ENCODE measurements at regions not wholly inside any gene's neighbourhood (a gene's known extent, or its start where the extent isn't known, plus 50 kb on each side); places are given as distances from the start of the nearest gene placed in this dataset.

GRCh38 chr3:187903697-187904096 is 158.4 kb upstream of the BCL6 start:
- H2BK5ac ChIP-seq (ENCODE audit: low read depth, low read length, poor library complexity, severe bottlenecking): no peak overlapping the region
- H2AK5ac ChIP-seq (ENCODE audit: low read depth, low read length): no peak overlapping the region
- no peak overlapping the region for H2BK15ac ChIP-seq (ENCODE audit: low read depth, low read length)
- H4K5ac ChIP-seq (ENCODE audit: low read depth, low read length): no peak overlapping the region
- peaks cover 2% of the 10 kb centered on the region; the same call in 1 of the 2 replicates for H3K9me3 ChIP-seq (ENCODE audit: control insufficient read depth, insufficient read depth, low read length)
- H3K9ac ChIP-seq (ENCODE audit: low read depth, low read length): no peak overlapping the region
- H3K18ac ChIP-seq (ENCODE audit: low read depth, low read length): no peak overlapping the region
- ChIA-PET CTCF (no interaction called here), POLR2A (ENCODE audit: unreplicated experiment) (no interaction called here)
- H2BK20ac ChIP-seq (ENCODE audit: low read depth, low read length): no peak overlapping the region
- peaks cover 13% of the 10 kb centered on the region; the same call in 1 of the 2 replicates for H3K27me3 ChIP-seq (ENCODE audit: control insufficient read depth, insufficient read depth, low read length)
- H3K79me1 ChIP-seq (ENCODE audit: low read depth in 1 of 2, low read length in 2 of 2): no peaks in the 10 kb centered on the region
- H3K23ac ChIP-seq (ENCODE audit: low read depth, low read length): no peak overlapping the region
- in situ Hi-C loops (cut with MboI; ENCODE audit: low sequenced_read_pairs): no loop called here
- H2AK9ac ChIP-seq (replicated peaks; ENCODE audit: low read depth, low read length, poor library complexity): no peak overlapping the region
- intact Hi-C loops (cut with micrococcal nuclease): no loop called here
- no peaks in the 10 kb centered on the region for H3K36me3 ChIP-seq (ENCODE audit: control insufficient read depth, insufficient read depth, low read length)
- no TSS peak for BruUV-seq (replicated peaks)
- no peak overlapping the region for H3K27ac ChIP-seq (ENCODE audit: insufficient read depth, low read length)
- H4K91ac ChIP-seq (ENCODE audit: insufficient read depth, low read depth, low read length): no peak overlapping the region
- H4K20me1 ChIP-seq (ENCODE audit: insufficient read depth, low read length): no peaks in the 10 kb centered on the region
- dilution Hi-C loops (cut with HindIII; ENCODE audit: low sequenced_read_pairs, unreplicated experiment): no loop called here
- no peak overlapping the region for H2AFZ ChIP-seq (replicated peaks; ENCODE audit: low read length, poor library complexity)
- H3K14ac ChIP-seq (replicated peaks; ENCODE audit: low read depth, low read length): no peak overlapping the region
- TF ChIP-seq FOS (IDR thresholded peaks at IDR 0.05; ENCODE audit: low read depth, low read length) (no peak), CTCF (conservative IDR thresholded peaks at IDR 0.05; ENCODE audit: low read depth, low read length) (no peak), CHD1 (IDR thresholded peaks at IDR 0.05; ENCODE audit: low read depth, low read length) (no peak), RCOR1 (IDR thresholded peaks at IDR 0.05; ENCODE audit: insufficient replicate concordance, low read length) (no peak), RFX5 (IDR thresholded peaks at IDR 0.05; ENCODE audit: low read depth, low read length) (no peak)
- ATAC-seq (ENCODE audit: low read depth): no peak
- no peaks in the 10 kb centered on the region for H3K4me1 ChIP-seq (ENCODE audit: control insufficient read depth, insufficient read depth, low read length)
- no peak overlapping the region for H4K8ac ChIP-seq (ENCODE audit: low read depth in 2 of 2, low read length in 2 of 2)
- no peak overlapping the region for H3K4me2 ChIP-seq (ENCODE audit: low read depth, low read length)
- no peak for DNase-seq
- no peak overlapping the region for H3K56ac ChIP-seq (ENCODE audit: extremely low read depth, insufficient read depth, low read length)
- no peak overlapping the region for H2BK120ac ChIP-seq (ENCODE audit: low read depth, low read length)
- no peak overlapping the region for H3K4me3 ChIP-seq (ENCODE audit: insufficient read depth, low read depth, low read length)
- WGBS, 2 experiments (ENCODE audit: extremely low coverage in 2 of 2, insufficient read length in 1 of 2): no CpG with 5 or more reads among the region's 4 CpGs
- no peaks in the 10 kb centered on the region for H3K9me1 ChIP-seq (ENCODE audit: insufficient read depth, low read length)
- no peak overlapping the region for H3K4ac ChIP-seq (ENCODE audit: low read depth, low read length)

Data from IMR-90 (cell line).